Body of pancreas (tissue), 4 donors: ENCODE measurements at regions not wholly inside any gene's neighbourhood (a gene's known extent, or its start where the extent isn't known, plus 50 kb on each side); places are given as distances from the start of the nearest gene placed in this dataset.

ENCODE experiments used
- ATAC-seq: fragments of 150-250 bp; one replicate; pipeline ENCODE4 v1.9.1; 2016
- DNase-seq, 4 donors: peaks; one replicate each; pipeline ENCODE4 v3.0.0-alpha.2; 2019
- H3K27ac ChIP-seq, 4 donors: fragments of 200-600 bp; sonication (generic); 1 replicate in 3 of 4; 2 replicates in 1 of 4; pipeline versions ENCODE4 v1.5.1 to v1.6.1; 2016 to 2019; ENCODE audit warnings: mild to moderate bottlenecking in 1 of 4, mixed read lengths in 1 of 4, moderate library complexity in 1 of 4
- H3K27me3 ChIP-seq, 2 donors: fragments of 200-600 bp; sonication (generic); one replicate each; pipeline ENCODE4 v1.6.0; 2016; ENCODE audit warnings: mild to moderate bottlenecking in 1 of 2
- H3K36me3 ChIP-seq, 2 donors: fragments of 200-600 bp; sonication (generic); replicated peaks in 1 of 2; 2 replicates each; pipeline ENCODE4 v1.5.1; 2016; ENCODE audit warnings: low read depth in 2 of 2; ENCODE audit not compliant: insufficient read depth in 1 of 2
- H3K4me1 ChIP-seq: fragments of 200-600 bp; sonication (generic); one replicate; pipeline ENCODE4 v1.6.0; 2016
- H3K4me3 ChIP-seq, 2 donors: fragments of 200-600 bp; sonication (generic); 1 replicate in 1 of 2; 2 replicates in 1 of 2; pipeline ENCODE4 v1.5.1; 2016 to 2019
- H3K9me3 ChIP-seq, 3 donors: fragments of 200-600 bp; sonication (generic); 1 replicate in 2 of 3; 2 replicates in 1 of 3; pipeline ENCODE4 v1.5.1; 2016
- CTCF ChIP-seq, 7 experiments: fragments of 450-650 bp in 4 of 7; fragments of 200-600 bp in 3 of 7; sonication (generic) in 3 of 7; IDR thresholded peaks; one replicate each; pipeline ENCODE4 v1.5.1; 2016 to 2019; ENCODE audit warnings: antibody characterized with exemption in 7 of 7
- POLR2A ChIP-seq, 3 donors: fragments of 450-650 bp; IDR thresholded peaks; one replicate each; pipeline ENCODE4 v1.6.1; 2016; ENCODE audit warnings: antibody characterized with exemption in 3 of 3, mild to moderate bottlenecking in 2 of 3
- WGBS, 2 donors: methylation state at CpG; one replicate each; pipeline ENCODE4 v1.1.5; 2017; 5-methylcytosine and 5-hydroxymethylcytosine counted together
- intact Hi-C: fragments of 100-400 bp; cut with DNase I; formaldehyde crosslinking; loops from one replicate; pipeline ENCODE4 v1.15.1; 2023

DNA sequence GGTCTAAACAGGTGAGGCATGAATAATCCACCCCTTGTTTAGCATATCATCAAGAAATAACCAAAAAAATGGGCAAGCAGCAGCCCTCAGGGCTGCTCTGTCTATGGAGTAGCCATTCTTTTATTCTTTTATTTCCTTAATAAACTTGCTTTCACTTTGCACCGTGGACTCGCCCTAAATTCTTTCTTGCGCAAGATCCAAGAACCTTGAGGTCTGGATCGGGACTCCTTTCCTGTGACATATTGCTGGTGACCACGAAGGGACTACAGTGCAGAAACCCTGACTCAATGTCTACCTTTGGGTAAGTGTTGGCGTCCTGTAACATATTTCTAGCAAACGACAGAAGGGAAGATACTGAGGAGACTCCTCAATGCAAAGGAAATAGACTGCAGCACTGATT, 1099.2 kb downstream of the FAM181B start:
- no peak overlapping the region for H3K27ac ChIP-seq
- 73 to 80% methylated on average over 7 of the region's 7 CpGs for WGBS, 2 donors
- ATAC-seq = no peak
- TF ChIP-seq CTCF (IDR thresholded peaks at IDR 0.05) = no peak
- no peak for TF ChIP-seq POLR2A (IDR thresholded peaks at IDR 0.05)
- no peaks in the 10 kb centered on the region for H3K4me1 ChIP-seq
- H3K9me3 ChIP-seq = no peaks in the 10 kb centered on the region
- no peak for DNase-seq
- H3K4me3 ChIP-seq = no peak overlapping the region
- H3K27me3 ChIP-seq = no peaks in the 10 kb centered on the region
- H3K36me3 ChIP-seq = no peaks in the 10 kb centered on the region
- intact Hi-C loops = no loop called here

DNA sequence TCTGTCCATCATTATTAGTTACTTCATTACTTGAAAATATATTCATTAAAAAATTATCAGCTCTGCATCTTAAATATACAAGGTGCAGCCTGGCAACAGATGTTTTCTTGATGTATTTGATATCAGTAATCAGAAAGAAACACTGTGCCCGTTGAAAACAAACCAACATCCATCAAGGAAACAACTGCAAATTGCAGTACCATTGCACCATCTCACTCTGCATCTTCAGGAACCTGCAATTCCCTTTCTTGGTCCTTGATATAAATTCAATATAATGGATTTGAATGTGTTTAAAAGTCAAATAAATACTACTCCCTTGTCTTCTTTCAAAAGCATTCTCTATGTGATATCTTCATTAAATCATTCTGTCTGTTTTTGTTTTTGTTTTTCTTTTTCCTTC, 1131.2 kb downstream of the FAM181B start:
- TF ChIP-seq POLR2A (IDR thresholded peaks at IDR 0.05) = no peak
- no peak for TF ChIP-seq CTCF (IDR thresholded peaks at IDR 0.05)
- no peaks in the 10 kb centered on the region for H3K27me3 ChIP-seq
- no peaks in the 10 kb centered on the region for H3K4me1 ChIP-seq
- H3K4me3 ChIP-seq = no peak overlapping the region
- WGBS, 2 donors = 21 to 27% methylated on average over 1 of the region's 1 CpG
- no peaks in the 10 kb centered on the region for H3K36me3 ChIP-seq
- DNase-seq (no peak), ATAC-seq (no peak)
- H3K9me3 ChIP-seq = no peaks in the 10 kb centered on the region
- H3K27ac ChIP-seq = no peak overlapping the region
- intact Hi-C loops = no loop called here

DNA sequence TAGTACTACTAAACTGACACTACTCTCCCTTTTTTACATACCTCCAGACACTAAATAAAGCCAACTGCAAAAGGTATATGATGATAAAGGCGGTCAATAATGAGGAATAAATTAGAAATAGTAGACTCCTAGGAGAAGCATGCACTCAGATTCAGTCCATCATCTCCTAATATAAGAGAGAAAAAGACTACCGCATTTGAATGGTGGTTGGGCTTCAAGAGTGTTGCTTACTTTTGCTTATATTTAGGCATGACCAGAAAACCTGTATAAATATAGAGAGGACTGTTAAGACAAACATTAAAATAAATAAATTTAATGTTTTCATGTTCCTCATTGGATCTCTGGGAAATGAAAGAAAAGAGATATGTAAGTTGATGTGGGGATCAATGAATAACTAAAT, 1137.0 kb downstream of the FAM181B start:
- Histone ChIP-seq H3K4me3 (no peak overlapping the region), H3K4me1 (no peaks in the 10 kb centered on the region), H3K9me3 (no peaks in the 10 kb centered on the region), H3K27me3 (no peaks in the 10 kb centered on the region), H3K36me3 (no peaks in the 10 kb centered on the region), H3K27ac (no peak overlapping the region)
- DNase-seq (no peak), ATAC-seq (no peak)
- WGBS, 2 donors = 30 to 35% methylated on average over 2 of the region's 2 CpGs
- intact Hi-C loops = no loop called here
- TF ChIP-seq POLR2A (IDR thresholded peaks at IDR 0.05) = no peak
- TF ChIP-seq CTCF (IDR thresholded peaks at IDR 0.05) = no peak

DNA sequence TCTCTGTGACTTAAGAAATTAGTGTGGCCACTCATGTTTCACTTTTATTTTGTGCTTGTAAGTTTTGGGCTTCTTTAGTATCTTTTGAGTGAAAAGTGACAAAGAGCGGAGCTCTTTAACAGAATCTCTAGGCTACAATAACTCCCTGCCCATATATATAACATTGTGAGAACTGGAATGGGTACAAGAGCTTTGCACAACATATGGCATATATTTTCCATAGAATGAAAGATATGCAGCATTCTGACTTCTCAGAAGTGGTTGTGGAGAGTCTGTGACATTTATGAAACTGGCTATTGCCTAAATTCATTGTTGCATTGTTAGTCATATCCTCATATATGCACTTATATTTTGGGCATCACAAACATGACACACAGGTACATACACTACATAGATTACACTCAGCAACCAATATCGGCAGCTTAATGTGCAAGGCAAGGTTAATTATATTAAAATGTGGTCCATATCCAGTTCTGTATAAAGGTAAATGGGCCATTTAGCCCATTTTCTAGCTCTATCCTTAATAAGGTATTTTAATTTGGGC, 1148.2 kb downstream of the FAM181B start:
- ATAC-seq = no peak
- Histone ChIP-seq H3K4me1 (no peaks in the 10 kb centered on the region), H3K27me3 (no peaks in the 10 kb centered on the region), H3K4me3 (no peak overlapping the region), H3K9me3 (no peaks in the 10 kb centered on the region), H3K36me3 (no peaks in the 10 kb centered on the region), H3K27ac (no peak overlapping the region)
- TF ChIP-seq CTCF (IDR thresholded peaks at IDR 0.05) = no peak
- TF ChIP-seq POLR2A (IDR thresholded peaks at IDR 0.05) = no peak
- intact Hi-C loops = no loop called here
- no peak for DNase-seq
- WGBS, 2 donors = 67 to 90% methylated on average over 2 of the region's 2 CpGs

DNA sequence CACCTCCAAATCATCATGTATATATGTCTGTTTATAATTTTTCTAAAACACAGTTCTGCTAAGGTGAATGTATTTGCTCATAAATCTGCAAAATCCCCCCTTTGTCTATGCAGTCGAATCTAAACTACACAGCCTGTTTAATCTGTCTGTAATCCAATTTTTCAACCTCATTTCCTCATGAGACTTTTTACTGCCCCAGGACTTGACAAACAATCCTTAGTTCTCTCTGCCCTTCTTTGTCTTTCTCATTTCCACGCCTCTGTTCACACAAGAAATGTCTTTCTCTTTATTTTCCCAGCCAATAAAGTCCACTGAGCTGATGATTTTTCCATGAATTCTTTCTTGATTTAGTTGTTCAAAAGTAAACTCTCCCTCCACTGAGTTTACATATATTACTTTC, 1154.3 kb downstream of the FAM181B start:
- H3K4me3 ChIP-seq = no peak overlapping the region
- no peaks in the 10 kb centered on the region for H3K4me1 ChIP-seq
- no peaks in the 10 kb centered on the region for H3K36me3 ChIP-seq
- no peak for TF ChIP-seq CTCF (IDR thresholded peaks at IDR 0.05)
- no peak for TF ChIP-seq POLR2A (IDR thresholded peaks at IDR 0.05)
- 17 to 19% methylated on average over 2 of the region's 2 CpGs for WGBS, 2 donors
- DNase-seq (no peak), ATAC-seq (no peak)
- H3K9me3 ChIP-seq = no peaks in the 10 kb centered on the region
- H3K27me3 ChIP-seq = no peaks in the 10 kb centered on the region
- no peak overlapping the region for H3K27ac ChIP-seq
- intact Hi-C loops = no loop called here
